ENCODE measurements at regions not wholly inside any gene's neighbourhood (a gene's known extent, or its start where the extent isn't known, plus 50 kb on each side); places are given as distances from the start of the nearest gene placed in this dataset.
"Not testable (repeated sequence)": the region's sequence is repeated elsewhere in the genome, so short reads cannot be mapped to it uniquely, and the experiment has no call there.

DNA sequence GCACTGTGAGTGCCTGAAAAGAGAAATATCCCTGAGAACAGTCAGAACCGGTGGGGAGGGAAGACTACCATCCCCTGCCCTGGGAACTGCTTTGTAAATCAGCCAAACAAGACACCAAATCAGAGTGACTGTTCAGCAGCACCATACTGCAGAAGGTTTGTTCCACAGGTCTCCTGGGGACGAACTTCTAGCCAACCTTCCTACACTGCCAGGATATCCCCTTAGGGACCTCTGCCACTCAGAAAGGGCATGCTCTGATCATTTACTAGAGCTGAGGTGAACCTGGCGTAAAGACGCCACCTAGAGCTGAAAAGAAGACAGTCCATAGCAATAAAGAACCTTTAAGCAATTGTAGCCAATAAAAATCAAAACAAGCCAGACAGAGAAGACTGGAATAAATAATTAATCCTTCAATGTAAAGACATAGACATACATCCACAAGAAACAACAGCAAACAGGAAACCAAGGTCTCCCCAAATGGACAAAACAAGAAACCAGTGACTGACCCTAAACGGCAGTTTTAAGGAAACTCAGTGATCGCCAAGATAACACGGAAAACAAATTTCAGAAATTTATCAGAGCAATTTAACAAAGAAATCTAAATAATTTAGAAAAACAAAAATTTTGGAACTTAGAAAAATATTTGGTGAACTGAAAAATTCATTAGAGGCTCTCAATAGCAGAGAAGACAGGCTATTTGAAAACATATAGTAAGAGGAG is 228.1 kb upstream of the AMIGO2 start:
- DNase-seq (ENCODE audit: low read depth, low spot score) = no peak

DNA sequence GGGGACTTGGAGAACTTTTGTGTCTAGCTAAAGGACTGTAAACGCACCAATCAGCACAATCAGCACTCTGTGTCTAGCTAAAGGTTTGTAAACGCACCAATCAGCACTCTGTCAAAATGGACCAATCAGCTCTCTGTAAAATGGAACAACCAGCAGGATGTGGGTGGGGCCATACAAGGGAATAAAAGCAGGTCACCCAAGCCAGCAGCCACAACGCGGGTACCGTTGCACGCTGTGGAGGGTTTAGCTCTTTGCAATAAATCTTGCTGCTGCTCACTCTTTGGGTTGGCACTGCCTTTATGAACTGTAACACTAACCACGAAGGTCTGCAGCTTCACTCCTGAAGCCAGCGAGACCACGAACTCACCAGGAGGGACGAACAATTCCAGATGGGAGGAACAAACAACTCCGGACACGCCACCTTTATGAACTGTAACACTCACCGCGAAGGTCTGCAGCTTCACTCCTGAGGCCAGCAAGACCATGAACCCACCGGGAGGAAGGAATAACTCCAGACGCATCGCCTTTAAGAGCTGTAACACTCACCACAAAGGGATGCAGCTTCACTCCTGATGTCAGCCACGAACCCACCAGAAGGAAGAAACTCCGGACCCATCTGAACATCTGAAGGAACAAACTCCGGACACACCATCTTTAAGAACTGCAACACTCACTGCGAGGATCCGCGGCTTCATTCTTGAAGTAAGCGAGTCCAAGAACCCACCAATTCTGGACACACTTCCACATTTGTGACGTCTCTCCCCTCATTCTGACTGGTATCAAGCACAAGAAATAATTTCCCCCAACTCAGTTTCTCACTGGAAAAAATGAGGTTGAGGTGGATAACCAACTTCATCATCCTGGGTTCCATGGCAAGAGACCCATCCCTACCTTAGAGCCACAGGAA is 227.3 kb upstream of the AMIGO2 start:
- DNase-seq (ENCODE audit: low read depth, low spot score) = not testable (repeated sequence)

- no peak for DNase-seq (ENCODE audit: low read depth, low spot score)
These were observed 226.4 kb upstream of the AMIGO2 start for GRCh38 chr12:47306130-47306529.

DNA sequence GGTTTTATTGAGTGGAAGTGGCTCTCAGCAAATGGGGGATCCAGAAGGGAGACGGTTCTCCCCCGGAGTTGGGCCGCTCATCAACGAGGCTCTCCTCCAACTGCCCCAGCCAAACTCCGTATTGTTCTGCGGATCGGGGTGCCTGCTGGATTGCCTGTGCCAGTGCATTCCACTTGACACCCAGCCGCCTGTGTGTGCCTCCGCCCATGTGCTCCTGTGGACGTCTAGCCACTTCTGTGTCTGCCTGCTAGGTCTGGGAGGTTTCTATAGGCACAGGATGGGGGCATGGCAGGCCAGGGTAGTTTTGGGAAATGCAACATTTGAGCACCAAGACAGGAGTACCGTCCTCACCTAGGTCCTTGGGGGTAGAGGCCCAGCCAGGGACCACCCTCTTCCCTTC is 225.7 kb upstream of the AMIGO2 start:
- DNase-seq (ENCODE audit: low read depth, low spot score) = no peak

- DNase-seq (ENCODE audit: low read depth, low spot score) = no peak
These were observed 224.3 kb upstream of the AMIGO2 start for GRCh38 chr12:47303995-47304560.

DNA sequence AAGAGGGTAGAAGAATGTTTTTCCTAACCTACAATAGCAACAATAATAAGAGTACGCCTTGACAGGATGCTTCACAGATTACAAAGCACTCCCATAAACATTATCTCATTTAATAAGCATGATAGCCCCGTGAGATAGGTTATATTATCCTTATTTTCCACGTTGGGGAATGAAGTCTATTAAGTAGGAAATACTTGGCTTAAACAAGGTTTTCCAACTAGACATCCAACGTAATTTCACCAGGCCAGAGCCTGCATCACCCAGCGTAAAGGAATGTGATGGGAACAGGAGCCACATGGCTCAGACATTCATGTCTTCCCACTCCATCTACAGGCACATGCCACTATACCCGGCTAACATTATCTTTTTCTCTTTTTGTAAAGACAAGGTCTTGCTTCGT is 223.4 kb upstream of the AMIGO2 start:
- no peak for DNase-seq (ENCODE audit: low read depth, low spot score)

DNA sequence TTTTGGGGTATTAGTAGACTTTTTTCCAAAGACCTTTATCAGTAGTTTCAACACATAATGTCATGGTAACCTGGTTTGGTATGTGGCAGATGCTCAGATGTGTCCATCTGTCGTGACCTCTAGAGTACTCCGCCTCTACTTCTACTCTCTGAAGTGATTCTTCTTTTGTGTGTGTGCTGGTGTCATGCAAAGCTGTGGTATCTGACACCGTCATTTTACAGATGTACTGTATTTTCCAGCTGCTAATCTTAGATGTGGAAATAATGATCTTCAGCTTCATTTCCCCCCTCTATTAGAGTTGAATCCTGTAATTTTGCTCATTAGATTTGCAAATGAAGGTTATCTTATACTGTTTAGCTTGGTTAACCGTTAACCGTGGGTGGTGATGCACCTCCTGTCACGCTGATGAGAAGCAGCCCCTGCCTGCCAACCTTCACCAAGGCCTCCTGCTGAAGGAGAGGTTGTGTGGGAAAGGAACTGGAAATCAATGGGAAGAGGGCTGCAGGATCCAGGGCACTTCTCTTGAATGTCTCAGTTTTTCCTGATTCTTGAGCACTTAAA is 222.4 kb upstream of the AMIGO2 start:
- DNase-seq (ENCODE audit: low read depth, low spot score) = no peak

GRCh38 chr12:47299586-47299985 is 219.8 kb upstream of the AMIGO2 start:
- no peak for DNase-seq (ENCODE audit: low read depth, low spot score)

DNA sequence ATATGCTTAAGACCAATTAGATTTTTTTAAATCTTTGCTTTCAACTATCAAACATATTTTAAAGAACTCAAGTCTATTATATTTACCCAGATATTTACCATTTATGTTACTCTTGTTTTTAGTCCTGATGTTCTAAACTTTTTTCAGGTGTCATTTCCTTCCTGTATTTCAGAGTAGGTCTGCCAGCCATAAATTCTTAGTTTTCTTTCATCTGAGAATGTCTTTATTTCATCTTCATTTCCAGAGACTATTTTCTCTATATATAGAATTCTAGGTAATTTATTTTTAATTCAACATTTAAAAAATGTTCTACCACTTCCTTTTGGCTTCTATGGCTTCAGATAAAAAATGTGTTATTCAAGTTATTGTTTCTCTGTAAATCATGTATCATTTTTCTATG is 218.2 kb upstream of the AMIGO2 start:
- DNase-seq (ENCODE audit: low read depth, low spot score) = no peak

GRCh38 chr12:47296828-47297227 is 217.1 kb upstream of the AMIGO2 start:
- DNase-seq (ENCODE audit: low read depth, low spot score) = no peak

- no peak for DNase-seq (ENCODE audit: low read depth, low spot score)
These were observed 213.6 kb upstream of the AMIGO2 start for GRCh38 chr12:47293406-47293805.

- no peak for DNase-seq (ENCODE audit: low read depth, low spot score)
These were observed 206.9 kb upstream of the AMIGO2 start for GRCh38 chr12:47286676-47287075.
